ENCODE measurements at regions not wholly inside any gene's neighbourhood (a gene's known extent, or its start where the extent isn't known, plus 50 kb on each side); places are given as distances from the start of the nearest gene placed in this dataset.

DNA sequence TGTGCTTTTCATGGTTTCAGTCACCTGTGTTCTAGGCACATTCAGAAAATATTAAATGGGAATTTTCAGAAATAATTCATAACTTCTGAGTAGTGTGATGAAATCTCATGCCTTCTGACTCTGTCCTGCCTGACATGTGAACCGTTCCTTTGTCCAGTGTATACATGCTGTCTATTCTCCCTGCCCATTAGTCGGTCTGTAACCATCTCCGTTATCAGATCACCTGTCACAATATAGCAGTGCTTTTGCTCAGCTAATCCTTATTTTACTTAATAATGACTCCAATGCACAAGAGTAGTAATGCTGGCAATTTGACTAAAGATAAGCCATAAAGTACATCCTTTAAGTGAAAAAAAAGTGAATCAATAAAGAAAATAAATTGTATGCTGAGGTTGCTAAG is 597.5 kb downstream of the BRINP3 start:
- H3K4me1 ChIP-seq (ENCODE audit: insufficient read depth, low read length, poor library complexity, severe bottlenecking) = no peaks in the 10 kb centered on the region
- POLR2A ChIA-PET = interaction anchor here (0.7 kb wide), 1 partner anchor 12 kb away, joined by 4 read pairs; no protein-coding TSS in a partner anchor
- no peak overlapping the region for H3K27ac ChIP-seq (ENCODE audit: low read depth, low read length, poor library complexity, severe bottlenecking)
- H3K4me2 ChIP-seq (ENCODE audit: low read length) = no peak overlapping the region
- no peak overlapping the region for H3K4me3 ChIP-seq (ENCODE audit: low read depth, low read length, poor library complexity, severe bottlenecking)
- H3K9me2 ChIP-seq (ENCODE audit: insufficient read depth, low read length) = no peaks in the 10 kb centered on the region
- H2AFZ ChIP-seq (ENCODE audit: low read length) = no peak overlapping the region
- intact Hi-C loops (cut with micrococcal nuclease; ENCODE audit: unreplicated experiment) = no loop called here
- H4K20me1 ChIP-seq (ENCODE audit: insufficient read depth, low read length) = no peaks in the 10 kb centered on the region
- CTCF ChIA-PET (ENCODE audit: unreplicated experiment) = no interaction called here
- no peak for TF ChIP-seq EZH2phosphoT487 (IDR thresholded peaks at IDR 0.05; ENCODE audit: borderline replicate concordance, low read depth, low read length)
- TF ChIP-seq, protein P1, sequence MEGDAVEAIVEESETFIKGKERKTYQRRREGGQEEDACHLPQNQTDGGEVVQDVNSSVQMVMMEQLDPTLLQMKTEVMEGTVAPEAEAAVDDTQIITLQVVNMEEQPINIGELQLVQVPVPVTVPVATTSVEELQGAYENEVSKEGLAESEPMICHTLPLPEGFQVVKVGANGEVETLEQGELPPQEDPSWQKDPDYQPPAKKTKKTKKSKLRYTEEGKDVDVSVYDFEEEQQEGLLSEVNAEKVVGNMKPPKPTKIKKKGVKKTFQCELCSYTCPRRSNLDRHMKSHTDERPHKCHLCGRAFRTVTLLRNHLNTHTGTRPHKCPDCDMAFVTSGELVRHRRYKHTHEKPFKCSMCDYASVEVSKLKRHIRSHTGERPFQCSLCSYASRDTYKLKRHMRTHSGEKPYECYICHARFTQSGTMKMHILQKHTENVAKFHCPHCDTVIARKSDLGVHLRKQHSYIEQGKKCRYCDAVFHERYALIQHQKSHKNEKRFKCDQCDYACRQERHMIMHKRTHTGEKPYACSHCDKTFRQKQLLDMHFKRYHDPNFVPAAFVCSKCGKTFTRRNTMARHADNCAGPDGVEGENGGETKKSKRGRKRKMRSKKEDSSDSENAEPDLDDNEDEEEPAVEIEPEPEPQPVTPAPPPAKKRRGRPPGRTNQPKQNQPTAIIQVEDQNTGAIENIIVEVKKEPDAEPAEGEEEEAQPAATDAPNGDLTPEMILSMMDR (conservative IDR thresholded peaks at IDR 0.05; ENCODE audit: low read length) = no peak
- no TSS peak for BruUV-seq (replicated peaks)
- no peaks in the 10 kb centered on the region for H3K79me2 ChIP-seq (ENCODE audit: insufficient read depth, low read depth, low read length)
- no peak for DNase-seq (ENCODE audit: low spot score)
- H3K36me3 ChIP-seq (ENCODE audit: insufficient read depth, low read length) = no peaks in the 10 kb centered on the region
- no peaks in the 10 kb centered on the region for H3K9me3 ChIP-seq (ENCODE audit: low read length)

DNA sequence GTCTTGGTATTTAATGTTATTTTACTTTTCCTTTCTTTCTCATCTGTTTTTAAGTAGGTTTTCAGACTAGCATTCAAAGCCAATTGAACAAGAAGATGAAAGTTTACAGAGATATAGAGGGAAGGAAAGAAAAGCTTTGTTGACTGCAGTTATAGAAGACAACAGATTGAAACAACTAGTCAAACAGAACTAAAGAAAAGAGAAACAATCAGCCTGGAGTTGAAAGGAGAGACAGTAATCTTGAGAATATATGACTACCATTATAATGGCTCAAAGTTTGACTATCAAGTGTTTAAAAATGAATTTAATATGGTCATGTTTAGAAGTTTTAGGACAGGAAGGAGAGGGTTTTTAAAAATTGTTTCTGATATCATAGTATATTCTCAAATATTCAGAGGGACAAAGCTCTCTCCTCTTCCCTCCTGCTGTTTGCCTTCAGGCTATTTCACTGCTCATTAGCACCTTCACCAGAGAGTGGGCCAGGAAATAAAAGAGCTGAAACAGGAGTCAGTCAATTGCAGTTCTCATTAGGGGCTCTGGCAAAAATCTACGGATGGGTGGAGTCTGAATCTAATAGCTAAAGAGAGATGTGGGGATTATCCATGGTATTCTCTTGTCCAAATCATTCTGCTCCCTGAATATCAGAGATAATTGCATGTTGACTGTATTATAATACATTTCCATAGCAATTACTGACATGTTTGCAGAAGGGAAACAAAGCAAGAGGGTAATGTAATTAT is 577.8 kb downstream of the BRINP3 start:
- BruUV-seq (replicated peaks) = no TSS peak
- CTCF ChIA-PET (ENCODE audit: unreplicated experiment) = no interaction called here
- Histone ChIP-seq H3K4me3 (ENCODE audit: low read depth, low read length, poor library complexity, severe bottlenecking) (no peak overlapping the region), H3K79me2 (ENCODE audit: insufficient read depth, low read depth, low read length) (no peaks in the 10 kb centered on the region), H3K36me3 (ENCODE audit: insufficient read depth, low read length) (no peaks in the 10 kb centered on the region), H4K20me1 (ENCODE audit: insufficient read depth, low read length) (no peaks in the 10 kb centered on the region), H3K4me1 (ENCODE audit: insufficient read depth, low read length, poor library complexity, severe bottlenecking) (no peaks in the 10 kb centered on the region), H3K9me2 (ENCODE audit: insufficient read depth, low read length) (no peaks in the 10 kb centered on the region), H3K27ac (ENCODE audit: low read depth, low read length, poor library complexity, severe bottlenecking) (no peak overlapping the region), H3K4me2 (ENCODE audit: low read length) (no peak overlapping the region), H2AFZ (ENCODE audit: low read length) (no peak overlapping the region), H3K9me3 (ENCODE audit: low read length) (no peaks in the 10 kb centered on the region)
- intact Hi-C loops (cut with micrococcal nuclease; ENCODE audit: unreplicated experiment) = no loop called here
- POLR2A ChIA-PET = interaction anchor here (0.7 kb wide), 1 partner anchor 418 kb away, joined by 3 read pairs; no protein-coding TSS in a partner anchor
- no peak for DNase-seq (ENCODE audit: low spot score)
- TF ChIP-seq, protein P1 (conservative IDR thresholded peaks at IDR 0.05; ENCODE audit: low read length) = no peak
- no peak for TF ChIP-seq EZH2phosphoT487 (IDR thresholded peaks at IDR 0.05; ENCODE audit: borderline replicate concordance, low read depth, low read length)

GRCh38 chr1:189904509-189904908 is 573.2 kb downstream of the BRINP3 start:
- BruUV-seq (replicated peaks) = no TSS peak
- Histone ChIP-seq H3K36me3 (ENCODE audit: insufficient read depth, low read length) (no peaks in the 10 kb centered on the region), H3K27ac (ENCODE audit: low read depth, low read length, poor library complexity, severe bottlenecking) (no peak overlapping the region), H4K20me1 (ENCODE audit: insufficient read depth, low read length) (no peaks in the 10 kb centered on the region), H3K4me3 (ENCODE audit: low read depth, low read length, poor library complexity, severe bottlenecking) (no peak overlapping the region), H2AFZ (ENCODE audit: low read length) (no peak overlapping the region), H3K9me3 (ENCODE audit: low read length) (no peaks in the 10 kb centered on the region), H3K4me2 (ENCODE audit: low read length) (no peak overlapping the region), H3K4me1 (ENCODE audit: insufficient read depth, low read length, poor library complexity, severe bottlenecking) (no peaks in the 10 kb centered on the region), H3K9me2 (ENCODE audit: insufficient read depth, low read length) (no peaks in the 10 kb centered on the region), H3K79me2 (ENCODE audit: insufficient read depth, low read depth, low read length) (no peaks in the 10 kb centered on the region)
- CTCF ChIA-PET (ENCODE audit: unreplicated experiment) = no interaction called here
- no peak for DNase-seq (ENCODE audit: low spot score)
- intact Hi-C loops (cut with micrococcal nuclease; ENCODE audit: unreplicated experiment) = no loop called here
- POLR2A ChIA-PET = interaction anchor here (0.6 kb wide), 1 partner anchor 1974 kb away, joined by 3 read pairs; no protein-coding TSS in a partner anchor
- no peak for TF ChIP-seq EZH2phosphoT487 (IDR thresholded peaks at IDR 0.05; ENCODE audit: borderline replicate concordance, low read depth, low read length)
- TF ChIP-seq, protein P1 (conservative IDR thresholded peaks at IDR 0.05; ENCODE audit: low read length) = no peak

Data from OCI-LY7 (cell line).